ENCODE measurements at regions not wholly inside any gene's neighbourhood (a gene's known extent, or its start where the extent isn't known, plus 50 kb on each side); places are given as distances from the start of the nearest gene placed in this dataset.

- no peak for FAIRE-seq
- no peak for TF ChIP-seq CTCF (IDR thresholded peaks at IDR 0.05; ENCODE audit: insufficient read depth, missing control alignments)
- no peak for DNase-seq (ENCODE audit: insufficient read length, low spot score)
These were observed 281.1 kb upstream of the TRIB2 start for GRCh38 chr2:12435430-12436222.

- no peak for FAIRE-seq
- no peak for TF ChIP-seq CTCF (IDR thresholded peaks at IDR 0.05; ENCODE audit: insufficient read depth, missing control alignments)
- no peak for DNase-seq (ENCODE audit: insufficient read length, low spot score)
These were observed 280.3 kb upstream of the TRIB2 start for GRCh38 chr2:12436483-12436882.

- FAIRE-seq (no peak), DNase-seq (ENCODE audit: insufficient read length, low spot score) (no peak)
- TF ChIP-seq CTCF (IDR thresholded peaks at IDR 0.05; ENCODE audit: insufficient read depth, missing control alignments), result no peak
These were observed 279.7 kb upstream of the TRIB2 start for GRCh38 chr2:12436935-12437561.

- no peak for FAIRE-seq
- no peak for TF ChIP-seq CTCF (IDR thresholded peaks at IDR 0.05; ENCODE audit: insufficient read depth, missing control alignments)
- DNase-seq (ENCODE audit: insufficient read length, low spot score), result no peak
These were observed 276.0 kb upstream of the TRIB2 start for GRCh38 chr2:12440731-12441130.

GRCh38 chr2:12441750-12442475 is 274.8 kb upstream of the TRIB2 start:
- DNase-seq (ENCODE audit: insufficient read length, low spot score), result no peak
- FAIRE-seq, result no peak
- no peak for TF ChIP-seq CTCF (IDR thresholded peaks at IDR 0.05; ENCODE audit: insufficient read depth, missing control alignments)

- no peak for TF ChIP-seq CTCF (IDR thresholded peaks at IDR 0.05; ENCODE audit: insufficient read depth, missing control alignments)
- DNase-seq (ENCODE audit: insufficient read length, low spot score), result no peak
- peak; percentile 35 for FAIRE-seq
These were observed 274.3 kb upstream of the TRIB2 start for GRCh38 chr2:12442476-12442847.
